Thyroid gland (tissue), 4 donors: ENCODE measurements at regions not wholly inside any gene's neighbourhood (a gene's known extent, or its start where the extent isn't known, plus 50 kb on each side); places are given as distances from the start of the nearest gene placed in this dataset.

Experiments
- CTCF ChIP-seq, 6 experiments: fragments of 200-600 bp in 3 of 6; fragments of 450-650 bp in 3 of 6; sonication (generic) in 3 of 6; IDR thresholded peaks; one replicate each; pipeline ENCODE4 v1.5.1; 2016 to 2019; ENCODE audit warnings: antibody characterized with exemption in 6 of 6, mild to moderate bottlenecking in 2 of 6, inconsistent platforms in 1 of 6, moderate library complexity in 1 of 6
- POLR2A ChIP-seq, 2 donors: fragments of 450-650 bp; IDR thresholded peaks; one replicate each; pipeline ENCODE4 v1.6.1; 2017; ENCODE audit warnings: antibody characterized with exemption in 2 of 2, mild to moderate bottlenecking in 2 of 2, moderate library complexity in 1 of 2

- no peak for TF ChIP-seq CTCF (IDR thresholded peaks at IDR 0.05)
- no peak for TF ChIP-seq POLR2A (IDR thresholded peaks at IDR 0.05)
Measured at GRCh38 chr22:49566141-49566541, 261.5 kb downstream of the BRD1 start.
